ENCODE measurements at regions not wholly inside any gene's neighbourhood (a gene's known extent, or its start where the extent isn't known, plus 50 kb on each side); places are given as distances from the start of the nearest gene placed in this dataset.
A peak's percentile ranks its signal among the peaks of the same experiment; 100 is the strongest.

DNA sequence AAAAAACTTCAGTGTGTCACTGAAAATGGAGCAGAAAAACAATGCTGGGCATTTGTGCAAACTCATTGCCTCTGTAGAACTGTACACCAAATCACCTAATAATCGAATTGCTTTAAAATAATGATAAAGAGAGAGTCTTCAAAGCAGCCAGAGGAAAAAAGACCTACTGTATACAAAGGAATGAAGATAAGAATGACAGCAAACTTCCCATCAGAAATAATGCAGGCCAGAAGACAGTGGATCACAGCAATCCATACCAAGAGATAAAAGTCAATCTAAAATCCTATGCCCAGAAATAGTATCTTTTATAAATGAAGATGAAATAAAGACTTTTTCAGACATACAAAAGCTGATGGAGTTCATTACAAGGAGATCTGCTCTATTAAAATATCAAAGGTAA is 134.7 kb upstream of the VEPH1 start:
- DNase-seq (ENCODE audit: low read depth): no peak

DNA sequence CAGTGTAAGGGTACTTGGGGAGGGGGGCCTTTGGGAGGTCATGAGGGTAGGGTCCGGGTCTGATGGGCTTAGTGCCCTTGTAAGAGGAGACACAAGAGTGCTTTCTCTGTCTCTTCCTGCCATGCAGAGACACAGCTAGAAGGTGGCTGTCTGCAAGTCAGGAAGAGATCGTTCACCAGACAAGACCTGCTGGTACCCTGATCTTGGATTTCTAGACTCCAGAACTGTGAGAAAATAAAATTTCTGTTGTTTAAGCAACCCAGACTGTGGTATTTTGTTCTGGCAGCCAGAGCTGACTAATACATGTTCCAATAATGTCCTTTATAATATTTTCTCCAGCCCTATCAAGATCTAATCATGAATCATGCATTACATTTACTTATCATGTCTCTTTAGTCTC is 130.0 kb upstream of the VEPH1 start:
- no peak for DNase-seq (ENCODE audit: low read depth)

DNA sequence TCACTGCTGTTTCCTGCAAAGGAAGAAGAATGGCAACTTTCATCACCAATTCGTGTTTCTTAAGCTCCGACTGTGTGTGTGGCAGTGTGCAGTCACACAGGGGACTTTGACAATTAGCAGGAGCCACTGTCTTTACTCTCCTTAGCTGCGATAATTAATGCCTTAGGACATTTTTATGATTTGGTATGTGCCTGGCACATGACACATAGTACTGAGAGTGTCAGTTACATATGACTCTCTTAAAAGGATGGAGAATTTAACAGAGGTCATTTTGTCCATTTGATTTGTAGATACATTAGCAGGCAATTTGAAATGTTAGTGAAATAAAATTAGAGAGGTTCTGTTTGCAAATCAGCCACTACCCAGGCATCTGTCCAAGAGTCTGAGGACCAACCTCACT is 128.9 kb upstream of the VEPH1 start:
- DNase-seq (ENCODE audit: low read depth): no peak

- DNase-seq (ENCODE audit: low read depth): no peak
These were observed 128.3 kb upstream of the VEPH1 start for GRCh38 chr3:157631478-157631877.

GRCh38 chr3:157626817-157627216 is 123.6 kb upstream of the VEPH1 start:
- DNase-seq (ENCODE audit: low read depth): no peak

DNA sequence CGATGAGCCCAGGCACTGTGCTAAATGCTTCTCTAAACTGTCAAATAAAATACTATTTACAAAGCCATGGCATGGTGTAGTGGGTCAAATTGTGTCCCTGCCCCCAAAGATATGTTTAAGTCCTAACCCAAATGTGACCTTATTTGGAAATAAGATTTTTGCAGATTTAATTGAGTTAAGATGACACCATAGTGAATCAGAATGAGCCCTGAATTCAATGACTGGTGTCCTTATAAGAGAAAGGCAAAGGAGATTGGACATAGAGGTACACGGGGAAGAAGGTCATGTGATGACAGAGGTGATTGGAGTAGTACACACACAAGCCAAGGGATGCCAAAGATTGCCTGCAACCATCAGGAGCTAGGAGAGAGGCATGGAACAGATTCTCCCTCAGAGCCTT is 121.6 kb upstream of the VEPH1 start:
- no peak for DNase-seq (ENCODE audit: low read depth)

- DNase-seq (ENCODE audit: low read depth): no peak
These were observed 115.7 kb upstream of the VEPH1 start for GRCh38 chr3:157618886-157619285.

GRCh38 chr3:157618075-157618760 is 115.0 kb upstream of the VEPH1 start:
- DNase-seq (ENCODE audit: low read depth): peak; percentile 71

DNA sequence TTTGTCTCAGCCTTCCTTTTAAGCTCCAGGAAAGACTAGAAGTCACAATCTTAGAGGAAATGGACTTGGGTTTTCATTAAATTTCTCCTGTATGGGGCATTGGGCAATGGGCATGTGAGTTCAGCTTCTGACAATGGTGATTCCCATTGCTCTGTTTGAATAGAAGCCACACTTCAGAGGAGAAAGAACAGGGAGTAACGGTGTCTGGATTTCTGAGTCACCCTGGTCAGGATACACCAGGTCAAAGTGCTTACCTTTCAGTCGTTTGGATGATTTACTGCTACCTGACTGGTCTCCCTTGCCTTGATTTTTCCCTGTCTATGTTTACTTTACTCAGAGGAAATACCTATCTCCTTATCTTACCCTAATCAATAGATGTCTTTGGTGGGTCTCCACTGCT is 111.7 kb upstream of the VEPH1 start:
- no peak for DNase-seq (ENCODE audit: low read depth)

DNA sequence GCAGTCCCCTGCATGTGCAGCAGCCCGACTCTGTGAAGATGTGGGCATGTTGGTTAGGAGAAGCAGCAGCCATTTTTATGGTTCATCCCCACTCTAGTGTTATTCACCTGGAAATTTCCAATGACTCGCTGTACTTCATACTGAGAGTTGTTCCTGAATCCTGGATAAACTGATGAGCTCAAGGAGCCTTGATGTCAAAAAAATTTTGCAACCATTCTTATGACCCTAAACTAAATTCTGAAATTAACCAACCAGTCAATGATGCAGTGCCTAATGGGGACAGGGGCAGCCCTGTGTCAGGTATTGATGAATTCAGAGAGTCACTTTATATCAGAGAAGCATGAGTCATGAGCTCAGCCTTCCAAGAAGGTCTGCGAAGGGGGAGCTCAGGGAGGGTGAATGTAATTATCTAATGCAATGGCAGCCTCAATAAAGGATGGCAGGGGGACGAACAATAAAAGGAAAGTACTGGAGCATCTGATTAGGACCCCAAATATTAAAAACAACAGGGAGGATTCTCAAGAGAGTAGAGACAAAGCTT is 108.4 kb upstream of the VEPH1 start:
- no peak for DNase-seq (ENCODE audit: low read depth)

DNA sequence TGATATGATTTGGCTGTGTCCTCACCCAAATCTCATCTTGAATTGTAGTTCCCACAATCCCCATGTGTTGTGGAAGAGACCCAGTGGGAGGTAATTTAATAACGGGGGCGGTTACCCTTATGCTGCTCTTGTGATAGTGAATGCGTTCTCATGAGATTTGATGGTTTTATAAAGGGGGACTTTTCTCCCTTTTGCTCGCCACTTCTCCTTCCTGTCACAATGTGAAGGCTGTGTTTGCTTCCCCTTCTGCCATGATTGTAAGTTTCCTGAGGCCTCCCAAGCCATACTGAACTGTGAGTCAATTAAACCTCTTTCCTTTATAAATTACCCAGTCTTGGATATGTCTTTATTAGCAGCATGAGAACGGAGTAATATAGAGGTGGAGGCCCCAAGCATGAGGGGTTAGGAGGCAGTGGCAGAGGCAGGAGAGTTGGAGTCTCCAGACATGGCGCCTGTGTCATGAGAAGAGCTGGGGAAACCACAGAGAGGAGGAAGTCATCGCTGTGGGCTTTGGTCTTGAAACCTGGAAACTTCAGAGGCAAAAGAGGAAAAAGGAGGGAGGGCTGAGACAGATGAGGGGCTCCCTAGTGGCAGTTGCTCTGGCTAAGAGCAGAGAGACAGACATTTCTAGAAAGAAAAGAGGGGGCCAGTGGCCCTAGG is 107.8 kb upstream of the VEPH1 start:
- no peak for DNase-seq (ENCODE audit: low read depth)

DNA sequence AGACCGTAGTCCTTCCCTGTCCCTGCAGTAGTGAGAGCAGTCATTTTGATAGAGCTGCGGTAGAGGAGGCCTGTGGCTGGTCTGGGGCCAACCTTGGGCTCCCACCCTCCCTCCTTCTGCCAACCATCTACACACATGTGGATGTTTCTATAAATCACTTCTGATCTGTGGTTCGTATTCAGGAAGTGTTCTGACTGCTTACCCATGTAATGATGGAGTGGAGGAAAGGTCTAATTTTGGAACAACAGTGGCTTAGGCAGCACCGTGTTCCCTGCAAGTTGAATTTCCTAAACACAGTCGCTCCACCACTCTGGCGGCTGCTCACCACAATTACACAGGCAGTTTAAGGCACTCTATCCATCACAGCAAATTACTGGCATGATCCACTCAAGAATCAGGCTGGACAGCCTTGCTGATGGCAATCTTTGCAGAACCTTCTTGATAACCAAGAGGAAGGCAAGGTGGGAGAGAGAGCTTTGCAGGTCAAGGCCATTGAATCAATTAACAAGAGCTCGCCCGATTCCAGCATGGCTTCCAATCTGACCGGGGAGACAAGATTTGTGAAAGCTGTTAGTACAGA is 104.7 kb upstream of the VEPH1 start:
- DNase-seq (ENCODE audit: low read depth): no peak

GRCh38 chr3:157606852-157607197 is 103.6 kb upstream of the VEPH1 start:
- DNase-seq (ENCODE audit: low read depth): no peak

GRCh38 chr3:157606011-157606851 is 103.0 kb upstream of the VEPH1 start:
- peak; percentile 68 for DNase-seq (ENCODE audit: low read depth)

- DNase-seq (ENCODE audit: low read depth): no peak
These were observed 102.1 kb upstream of the VEPH1 start for GRCh38 chr3:157605356-157605755.

- no peak for DNase-seq (ENCODE audit: low read depth)
These were observed 99.2 kb upstream of the VEPH1 start for GRCh38 chr3:157602424-157602823.

- DNase-seq (ENCODE audit: low read depth): no peak
These were observed 92.0 kb upstream of the VEPH1 start for GRCh38 chr3:157595259-157595658.

DNA sequence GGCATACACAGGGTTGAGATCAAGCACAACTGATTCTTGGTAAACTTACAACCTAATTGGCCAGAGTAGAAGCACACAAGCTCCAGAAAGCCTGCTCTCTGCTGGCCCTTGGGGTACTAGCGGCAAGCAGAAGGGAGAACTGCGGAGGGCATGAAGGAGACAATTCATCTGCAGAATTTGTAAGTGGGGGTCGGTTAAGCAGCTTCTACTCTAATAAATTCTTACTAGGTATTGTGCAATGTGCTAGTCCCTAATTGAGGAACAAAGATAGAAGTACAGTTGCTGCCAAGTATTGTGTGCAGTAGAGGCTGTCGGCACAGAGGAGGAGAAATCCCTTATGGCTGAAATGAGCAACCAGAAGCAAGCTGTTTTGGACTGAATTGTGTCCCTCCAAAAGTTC is 91.2 kb upstream of the VEPH1 start:
- no peak for DNase-seq (ENCODE audit: low read depth)

DNA sequence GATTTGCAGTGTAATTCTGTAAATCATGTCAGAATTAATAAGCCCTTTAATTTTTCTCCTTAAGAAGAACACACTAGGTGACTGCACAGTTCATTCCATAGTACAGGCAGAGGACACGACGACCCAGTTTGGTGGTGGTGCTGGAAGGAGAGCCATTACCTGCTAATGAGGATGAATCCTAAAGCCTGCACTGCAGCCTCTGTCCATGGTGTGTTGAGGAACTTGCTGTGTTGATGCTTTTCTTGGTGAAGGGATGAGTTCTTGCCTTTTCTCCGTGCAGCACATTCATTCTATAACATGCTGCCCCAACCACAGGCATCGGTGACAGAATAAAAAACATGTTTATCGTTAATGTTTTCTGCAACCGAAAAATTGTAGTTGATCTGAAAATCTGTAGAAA is 89.6 kb upstream of the VEPH1 start:
- DNase-seq (ENCODE audit: low read depth): no peak

DNA sequence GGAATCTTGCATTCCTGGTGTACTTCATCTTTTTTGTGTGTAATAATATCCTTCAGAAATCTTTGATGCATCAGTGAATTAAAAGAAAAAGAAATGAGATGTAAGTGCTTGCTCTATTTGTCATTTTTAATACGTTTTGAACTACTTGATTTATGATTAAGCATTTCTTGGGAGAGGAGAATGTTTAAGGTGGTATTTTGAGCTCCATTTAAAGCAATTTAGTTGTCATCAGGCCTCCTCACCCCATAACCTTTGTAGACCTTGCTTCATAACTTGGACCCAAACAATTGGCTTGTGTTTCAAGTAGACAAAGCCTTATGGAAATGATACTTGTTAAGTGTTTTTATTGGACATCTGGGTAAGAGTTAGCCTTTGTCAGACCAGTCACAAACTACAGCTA is 87.1 kb upstream of the VEPH1 start:
- DNase-seq (ENCODE audit: low read depth): no peak

GRCh38 chr3:157589211-157589610 is 86.0 kb upstream of the VEPH1 start:
- no peak for DNase-seq (ENCODE audit: low read depth)
